Stimulated activated CD4-positive, alpha-beta T cell treated with anti-CD3 and anti-CD28 coated beads, Interleukin-2, amount 100 ng/mL, for 4 hours (primary cell): ENCODE measurements at regions not wholly inside any gene's neighbourhood (a gene's known extent, or its start where the extent isn't known, plus 50 kb on each side); places are given as distances from the start of the nearest gene placed in this dataset.

ENCODE experiments used
- DNase-seq: peaks from one replicate; pipeline ENCODE4 v3.0.0-alpha.2; 2020; ENCODE audit warnings: low read depth

GRCh38 chr14:94682736-94683135 is 70.5 kb downstream of the SERPINA3 start:
- no peak for DNase-seq

- DNase-seq = no peak
These were observed 69.9 kb downstream of the SERPINA3 start for GRCh38 chr14:94682061-94682516.

DNA sequence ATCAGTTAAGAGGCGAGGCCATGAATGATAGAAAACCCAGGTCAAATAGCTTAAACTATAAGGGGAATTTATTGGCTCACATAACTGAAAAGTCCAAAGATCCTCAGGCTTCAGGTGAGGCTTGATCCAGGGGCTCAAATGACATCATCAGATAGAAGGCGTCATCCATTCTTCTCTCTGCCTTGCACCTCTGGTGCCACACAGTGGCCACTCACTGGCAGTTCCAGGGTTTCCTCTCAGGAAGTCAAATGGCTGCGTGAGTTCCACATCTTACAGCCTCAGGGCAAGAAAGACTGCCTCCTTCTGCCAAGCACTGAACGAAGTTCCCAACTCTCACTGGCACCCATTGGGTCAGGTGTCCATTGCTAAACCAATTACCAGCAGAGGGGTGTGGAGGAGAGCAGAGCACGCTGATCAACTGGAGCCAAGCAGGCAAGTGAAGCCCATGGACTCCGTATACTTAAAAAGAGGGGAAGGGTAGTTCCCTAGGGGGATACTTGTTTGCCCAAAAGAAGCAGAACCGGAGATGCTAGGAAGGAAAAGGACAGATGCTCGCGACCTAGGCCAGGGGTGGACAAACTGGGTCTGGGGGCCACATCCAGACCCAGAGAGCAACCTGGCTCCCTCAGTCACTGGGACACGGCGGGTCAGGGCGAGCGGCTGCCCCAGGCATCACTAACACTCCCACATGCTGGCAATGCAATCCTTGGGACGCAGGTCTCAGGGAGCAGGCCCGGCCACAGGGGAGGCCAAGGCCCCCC is 69.3 kb downstream of the SERPINA3 start:
- DNase-seq = no peak

DNA sequence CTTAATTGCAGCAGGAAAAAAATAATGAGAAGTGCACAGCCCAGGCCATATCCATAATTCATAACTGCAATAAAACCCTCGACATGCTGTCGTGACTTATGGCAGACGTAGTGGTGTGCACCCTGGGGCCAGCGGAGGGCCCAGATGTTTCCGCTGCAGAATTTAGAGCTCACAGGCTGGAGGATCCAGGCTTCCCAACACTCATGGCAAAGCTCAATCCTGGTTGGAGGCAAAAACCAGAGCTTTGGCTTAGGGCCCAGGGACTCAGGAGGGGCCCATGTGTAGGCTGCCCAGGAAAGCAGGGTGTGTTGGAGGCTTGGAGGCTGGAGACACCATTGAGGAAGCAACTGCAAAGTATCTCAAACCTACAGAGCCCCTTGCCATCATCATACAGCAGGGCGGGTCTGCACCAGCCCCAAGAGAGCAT is 68.7 kb downstream of the SERPINA3 start:
- no peak for DNase-seq

DNA sequence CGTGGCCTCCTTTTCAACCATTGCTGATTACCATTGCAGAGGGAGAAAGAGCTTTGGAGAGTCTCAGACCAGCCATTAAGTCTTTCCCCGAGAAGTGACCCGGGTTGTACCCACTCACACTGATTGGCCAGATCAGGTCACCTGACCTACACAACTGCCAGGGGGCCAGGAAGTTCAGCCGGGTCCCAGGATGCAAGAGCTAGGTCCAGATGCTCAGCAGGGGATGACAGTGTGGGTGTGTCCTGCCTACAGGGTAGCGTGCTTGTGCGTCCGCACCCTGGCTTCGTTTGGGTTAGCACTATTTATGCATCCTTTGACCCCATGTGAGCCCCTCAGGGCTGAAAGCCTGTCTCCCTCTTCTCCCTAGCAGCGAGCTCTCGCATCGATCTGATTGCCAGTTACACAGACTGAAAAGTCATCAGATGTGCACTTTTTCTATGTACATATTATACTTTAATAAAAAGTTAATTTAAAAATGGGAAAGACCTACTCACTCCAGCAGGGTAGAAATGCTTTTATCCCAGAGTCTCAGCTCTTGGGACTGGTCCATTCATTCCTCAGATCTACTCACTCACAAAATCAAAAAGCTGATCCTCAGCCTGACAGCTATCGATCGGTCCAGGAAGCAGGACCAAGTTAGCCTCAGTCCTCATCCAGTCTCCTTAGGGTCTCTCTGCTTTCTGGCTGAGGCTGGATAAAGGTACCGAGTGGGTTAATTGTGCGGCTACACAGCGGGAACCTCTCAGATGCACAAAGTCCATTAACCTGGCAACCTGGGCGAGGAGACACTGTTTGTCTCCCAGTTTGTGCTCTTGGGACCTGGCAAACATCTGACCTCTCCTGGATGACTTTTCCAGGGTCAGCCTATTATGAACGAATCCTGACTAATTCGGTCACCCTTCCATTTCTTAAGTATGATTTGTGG is 68.0 kb downstream of the SERPINA3 start:
- DNase-seq = no peak

- DNase-seq = no peak
These were observed 67.1 kb downstream of the SERPINA3 start for GRCh38 chr14:94679106-94679810.

DNA sequence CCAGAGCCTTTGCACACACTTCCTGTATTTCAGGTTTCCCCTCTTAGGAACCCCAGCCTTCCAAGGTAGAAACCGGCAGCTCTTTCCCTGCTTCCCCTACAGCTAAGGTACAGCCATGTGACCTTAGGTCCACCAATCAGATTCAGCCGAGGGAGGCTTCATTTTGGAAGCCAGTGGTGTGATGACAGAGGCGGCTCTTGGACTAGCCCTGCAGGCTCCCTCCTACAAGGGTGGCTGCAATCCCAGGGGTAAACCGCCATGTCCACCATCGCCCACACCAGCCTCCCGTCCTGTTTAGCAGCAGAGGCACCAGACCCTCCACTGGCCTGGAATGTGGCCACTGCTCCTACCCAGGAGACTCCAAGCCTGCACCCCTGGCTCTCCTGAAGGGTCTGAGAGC is 65.6 kb downstream of the SERPINA3 start:
- DNase-seq = no peak

GRCh38 chr14:94677213-94677612 is 65.0 kb downstream of the SERPINA3 start:
- no peak for DNase-seq

DNA sequence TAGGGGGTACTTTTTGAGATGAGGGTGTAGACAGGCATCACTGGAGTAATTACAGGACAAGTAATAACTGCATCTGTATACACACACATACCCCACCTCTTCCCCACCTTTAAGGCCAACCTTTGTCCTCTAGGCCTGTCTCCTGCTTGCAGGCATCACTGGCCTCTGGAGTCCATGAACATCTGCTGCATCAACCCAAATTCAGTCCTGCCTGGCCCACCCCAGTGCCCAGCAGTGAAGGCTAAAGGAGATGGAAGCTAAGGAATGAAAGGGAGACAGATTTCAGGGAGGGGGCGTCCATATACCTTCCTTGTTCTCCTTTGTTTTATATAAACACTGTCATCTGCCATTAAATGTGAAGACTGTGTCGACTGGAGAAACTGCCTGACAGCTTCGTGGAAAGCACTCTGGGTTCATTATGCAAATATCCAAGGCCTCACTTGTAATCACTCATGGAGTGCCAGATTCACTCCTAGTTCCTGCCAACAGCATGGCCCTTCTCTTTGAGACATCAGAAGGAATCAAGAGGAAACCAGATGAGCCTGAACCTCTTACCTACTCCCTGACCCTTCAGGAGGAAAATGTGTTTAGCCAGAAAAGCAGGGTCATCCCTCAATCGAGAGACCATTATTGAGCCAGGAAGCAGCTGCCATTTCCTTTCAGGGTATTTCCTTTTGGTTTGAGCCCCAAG is 64.4 kb downstream of the SERPINA3 start:
- DNase-seq = no peak

DNA sequence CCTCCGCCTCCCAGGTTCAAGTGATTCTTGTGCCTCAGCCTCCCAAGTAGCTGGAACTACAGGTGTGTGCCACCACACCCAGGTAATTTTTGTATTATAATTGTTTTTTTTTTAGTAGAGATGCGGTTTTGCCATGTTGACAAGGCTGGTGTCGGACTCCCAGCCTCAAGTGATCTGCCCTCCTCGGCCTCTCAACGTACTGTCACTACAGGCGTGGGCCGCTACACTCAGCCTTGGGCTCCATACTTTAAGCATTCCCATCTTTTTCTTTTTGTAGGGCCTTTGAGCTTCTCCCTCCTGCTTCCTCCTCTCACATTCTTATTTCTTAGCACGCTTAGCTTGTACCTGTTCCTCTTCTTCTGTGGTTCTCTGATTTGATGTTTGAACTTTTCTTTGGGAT is 62.8 kb downstream of the SERPINA3 start:
- DNase-seq = no peak

- DNase-seq = no peak
These were observed 61.6 kb downstream of the SERPINA3 start for GRCh38 chr14:94673781-94674231.
